Fibroblast of villous mesenchyme (primary cell): ENCODE measurements at regions not wholly inside any gene's neighbourhood (a gene's known extent, or its start where the extent isn't known, plus 50 kb on each side); places are given as distances from the start of the nearest gene placed in this dataset.
A peak's percentile ranks its signal among the peaks of the same experiment; 100 is the strongest.

ENCODE experiments used
- DNase-seq: peaks from one replicate; pipeline ENCODE4 v3.0.0-alpha.2; 2010; ENCODE audit warnings: low read depth
- H3K4me3 ChIP-seq: 2 replicates; pipeline ENCODE4 v1.5.1; 2011; ENCODE audit warnings: low read depth, mild to moderate bottlenecking, low read length
- TF ChIP-seq, protein P1 (sequence below): IDR thresholded peaks from 2 replicates; pipeline ENCODE4 v1.5.1; 2012; ENCODE audit warnings: low read depth, mild to moderate bottlenecking, low read length; ENCODE audit not compliant: insufficient read depth

DNA sequence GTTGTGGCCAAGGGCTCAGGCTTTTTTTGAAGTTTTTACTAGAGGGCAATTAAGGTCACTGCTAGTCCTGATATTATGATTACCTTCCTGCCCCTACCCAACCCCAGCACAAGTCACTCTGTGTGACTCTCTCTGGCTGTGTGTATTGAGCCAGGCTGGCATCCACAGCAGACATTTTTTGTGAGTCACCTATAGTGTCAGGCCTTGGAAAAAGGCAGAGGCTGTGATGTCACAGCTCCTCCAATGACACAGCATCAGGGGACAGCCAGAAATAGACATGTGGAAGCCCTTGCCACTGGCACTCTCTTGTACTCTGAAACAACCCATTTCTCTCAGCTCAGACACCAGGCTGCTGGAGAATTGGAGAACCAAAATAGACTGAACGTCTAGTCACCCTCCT, 145.4 kb downstream of the NMUR2 start:
- H3K4me3 ChIP-seq = no peak overlapping the region
- TF ChIP-seq, protein P1, sequence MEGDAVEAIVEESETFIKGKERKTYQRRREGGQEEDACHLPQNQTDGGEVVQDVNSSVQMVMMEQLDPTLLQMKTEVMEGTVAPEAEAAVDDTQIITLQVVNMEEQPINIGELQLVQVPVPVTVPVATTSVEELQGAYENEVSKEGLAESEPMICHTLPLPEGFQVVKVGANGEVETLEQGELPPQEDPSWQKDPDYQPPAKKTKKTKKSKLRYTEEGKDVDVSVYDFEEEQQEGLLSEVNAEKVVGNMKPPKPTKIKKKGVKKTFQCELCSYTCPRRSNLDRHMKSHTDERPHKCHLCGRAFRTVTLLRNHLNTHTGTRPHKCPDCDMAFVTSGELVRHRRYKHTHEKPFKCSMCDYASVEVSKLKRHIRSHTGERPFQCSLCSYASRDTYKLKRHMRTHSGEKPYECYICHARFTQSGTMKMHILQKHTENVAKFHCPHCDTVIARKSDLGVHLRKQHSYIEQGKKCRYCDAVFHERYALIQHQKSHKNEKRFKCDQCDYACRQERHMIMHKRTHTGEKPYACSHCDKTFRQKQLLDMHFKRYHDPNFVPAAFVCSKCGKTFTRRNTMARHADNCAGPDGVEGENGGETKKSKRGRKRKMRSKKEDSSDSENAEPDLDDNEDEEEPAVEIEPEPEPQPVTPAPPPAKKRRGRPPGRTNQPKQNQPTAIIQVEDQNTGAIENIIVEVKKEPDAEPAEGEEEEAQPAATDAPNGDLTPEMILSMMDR = no peak
- no peak for DNase-seq

DNA sequence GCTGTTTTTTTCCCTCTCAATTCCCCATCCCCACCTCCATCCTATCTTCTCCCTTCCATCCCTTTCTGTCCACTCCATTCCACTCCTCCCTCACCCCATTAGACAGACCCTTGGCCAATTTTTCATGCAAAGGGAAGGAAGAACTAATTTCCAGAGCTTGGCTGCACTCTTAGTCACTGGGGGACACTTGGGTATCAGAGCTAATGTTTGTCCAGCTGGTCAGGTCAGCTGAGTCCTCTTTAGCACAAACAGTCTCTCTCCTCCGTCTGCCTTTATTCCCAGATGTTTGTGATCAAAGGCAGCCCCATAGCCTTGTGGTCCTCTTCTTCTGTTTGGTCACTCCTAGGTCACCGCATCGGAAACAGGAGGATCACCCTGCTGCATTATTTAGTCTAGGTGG, 148.5 kb downstream of the NMUR2 start:
- DNase-seq = no peak
- TF ChIP-seq, protein P1 = no peak

DNA sequence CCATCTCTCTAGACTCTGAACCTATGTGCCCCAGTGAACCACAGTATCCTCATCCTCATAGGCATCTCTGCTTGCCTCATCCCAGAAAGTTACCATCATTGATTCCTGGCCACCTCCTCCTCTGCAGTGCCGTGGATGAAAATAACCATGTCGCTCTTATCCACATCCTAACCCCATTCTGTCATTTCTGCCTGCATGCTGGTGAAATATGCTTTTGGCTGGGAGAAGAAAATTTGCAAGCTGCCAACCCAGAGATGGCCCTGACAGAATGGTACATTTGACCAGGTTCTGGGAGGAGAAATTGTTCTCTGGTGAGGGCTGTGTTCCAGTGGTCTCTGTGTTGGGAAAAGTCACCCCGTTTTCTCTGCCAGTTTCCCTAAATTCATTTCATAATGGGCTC, 149.7 kb downstream of the NMUR2 start:
- TF ChIP-seq, protein P1 = no peak
- DNase-seq = no peak
- no peak overlapping the region for H3K4me3 ChIP-seq

More for the DNA sequence above, 148.5 kb downstream of the NMUR2 start:
- H3K4me3 ChIP-seq = no peak overlapping the region

DNA sequence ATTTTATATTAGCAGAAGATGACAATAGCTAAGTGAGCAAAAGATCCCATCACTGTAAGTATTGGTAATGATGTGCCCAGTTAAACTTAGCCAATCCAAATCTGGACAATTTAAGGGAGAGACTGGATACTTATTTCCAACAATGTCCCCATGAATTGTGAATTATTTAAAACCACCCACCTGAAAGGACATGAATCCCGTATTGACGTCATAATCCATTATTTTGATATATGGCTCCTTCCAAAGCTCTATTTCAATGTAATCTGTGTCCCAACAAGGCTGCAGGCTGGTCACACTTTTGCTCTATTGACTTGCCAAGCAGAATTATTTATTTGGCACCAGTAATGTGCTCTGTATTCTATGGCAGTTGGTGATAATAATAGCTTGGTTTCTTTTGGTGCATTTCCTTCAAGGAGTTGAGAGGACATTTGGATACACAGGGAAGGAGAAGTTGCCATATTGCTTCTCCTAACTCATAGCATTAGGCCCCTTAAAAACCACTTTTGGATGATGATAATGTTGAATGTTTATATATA, 157.2 kb downstream of the NMUR2 start:
- TF ChIP-seq, protein P1 = no peak
- no peak overlapping the region for H3K4me3 ChIP-seq
- DNase-seq = no peak

DNA sequence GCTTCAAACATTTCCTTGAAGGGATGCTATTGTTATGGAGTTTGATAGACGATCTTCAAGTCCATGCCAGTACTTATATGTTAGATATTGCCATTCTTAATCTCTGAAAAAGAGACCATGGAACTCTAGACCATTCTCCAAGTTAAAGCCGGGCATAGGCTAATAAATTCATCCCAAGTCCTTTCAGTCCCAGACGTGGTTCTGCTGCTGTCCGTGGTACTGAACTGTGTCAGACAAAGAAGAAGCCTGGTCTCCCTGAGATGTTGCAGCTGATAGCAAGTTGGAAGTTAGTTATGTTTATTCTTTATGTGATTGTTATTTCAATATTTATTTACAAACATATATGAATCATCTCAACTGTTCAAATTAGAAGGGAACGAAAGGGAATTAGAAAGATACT, 158.7 kb downstream of the NMUR2 start:
- peak; percentile 11 for DNase-seq
- TF ChIP-seq, protein P1 = no peak
- H3K4me3 ChIP-seq = no peak overlapping the region

DNA sequence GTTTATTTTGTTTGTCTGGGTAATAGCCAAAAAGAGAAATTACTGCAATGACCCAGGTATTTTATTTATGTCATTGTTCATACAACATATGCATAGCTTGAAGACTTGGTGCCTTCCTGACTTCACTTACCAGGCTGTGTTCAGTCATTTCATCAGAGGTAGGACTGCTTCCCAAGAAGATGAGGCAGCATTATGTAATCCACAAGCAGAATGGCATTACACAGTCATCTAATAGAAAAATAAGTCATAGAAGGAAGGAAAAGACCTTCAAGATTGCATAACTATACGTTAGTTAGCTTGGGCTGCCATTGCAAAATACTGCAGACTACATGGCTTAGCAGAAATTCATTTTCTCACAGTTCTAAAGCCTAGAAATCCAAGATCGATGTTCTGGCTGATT, 167.5 kb downstream of the NMUR2 start:
- no peak for DNase-seq
- H3K4me3 ChIP-seq = no peak overlapping the region
- TF ChIP-seq, protein P1 = no peak

DNA sequence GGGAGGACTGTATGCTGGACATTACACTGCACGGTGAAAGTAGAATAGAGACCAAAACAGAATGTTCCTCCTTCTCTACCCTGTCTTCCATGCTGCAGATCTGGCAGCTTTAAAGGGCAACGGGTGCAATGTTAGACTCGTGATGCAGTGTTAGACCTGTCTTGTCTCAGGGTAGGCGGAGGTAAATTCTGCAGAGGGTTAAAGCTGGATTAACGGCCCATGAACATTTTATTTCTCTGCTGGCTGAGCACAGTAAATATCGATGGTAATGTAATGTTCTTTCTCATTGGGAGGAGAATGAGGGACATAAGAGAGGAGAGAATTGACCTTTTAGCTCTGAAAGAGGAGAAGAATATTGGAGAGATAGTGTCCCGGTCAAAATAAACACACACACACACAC, 178.9 kb downstream of the NMUR2 start:
- H3K4me3 ChIP-seq = no peak overlapping the region
- TF ChIP-seq, protein P1 = no peak
- no peak for DNase-seq
